Hematopoietic multipotent progenitor cell (in vitro differentiated cells): ENCODE measurements at regions not wholly inside any gene's neighbourhood (a gene's known extent, or its start where the extent isn't known, plus 50 kb on each side); places are given as distances from the start of the nearest gene placed in this dataset.

Source experiments
- DNase-seq, 3 donors: peaks; one replicate each; pipeline ENCODE4 v3.0.0-alpha.2; 2011 to 2015; ENCODE audit warnings: low read depth in 2 of 3, low spot score in 2 of 3

DNA sequence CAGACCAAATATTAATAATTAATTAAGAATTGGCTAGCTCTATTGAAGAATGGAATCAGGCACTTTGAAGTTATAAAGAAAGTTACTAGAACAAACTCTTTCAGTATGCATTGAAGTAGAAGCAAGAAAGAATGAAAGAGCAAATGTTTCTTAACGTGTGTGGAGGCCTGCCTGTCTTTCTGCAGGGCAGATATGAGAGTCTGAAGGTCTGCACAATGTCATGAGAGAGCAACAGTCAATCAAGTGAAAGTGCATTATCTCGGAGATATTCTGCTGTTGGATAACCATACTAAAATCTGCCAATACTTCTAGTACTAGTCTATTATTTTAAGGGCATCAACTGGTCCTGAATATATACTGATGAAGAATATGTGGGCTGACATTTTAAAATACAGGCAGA lies 1270.8 kb downstream of the ZPLD1 start:
- DNase-seq = no peak

DNA sequence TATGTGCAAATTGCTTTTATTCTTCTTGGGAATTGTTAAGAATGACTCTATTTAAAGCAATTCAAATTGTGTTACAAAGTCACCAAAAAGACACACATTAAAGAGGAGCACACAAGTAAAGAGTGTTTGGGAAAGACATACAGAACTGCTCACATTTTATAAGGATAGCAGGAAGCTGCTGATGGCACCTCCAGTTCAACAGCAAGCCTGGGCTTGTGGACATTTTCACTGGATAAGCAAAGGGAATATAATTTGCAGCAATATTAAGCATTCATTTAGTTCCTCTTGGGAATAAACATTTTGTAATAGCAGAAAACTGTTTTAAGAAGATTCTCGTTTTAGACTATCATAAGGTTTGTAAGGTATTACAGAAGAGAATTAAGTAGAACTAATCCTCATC lies 1271.9 kb downstream of the ZPLD1 start:
- DNase-seq = no peak

DNA sequence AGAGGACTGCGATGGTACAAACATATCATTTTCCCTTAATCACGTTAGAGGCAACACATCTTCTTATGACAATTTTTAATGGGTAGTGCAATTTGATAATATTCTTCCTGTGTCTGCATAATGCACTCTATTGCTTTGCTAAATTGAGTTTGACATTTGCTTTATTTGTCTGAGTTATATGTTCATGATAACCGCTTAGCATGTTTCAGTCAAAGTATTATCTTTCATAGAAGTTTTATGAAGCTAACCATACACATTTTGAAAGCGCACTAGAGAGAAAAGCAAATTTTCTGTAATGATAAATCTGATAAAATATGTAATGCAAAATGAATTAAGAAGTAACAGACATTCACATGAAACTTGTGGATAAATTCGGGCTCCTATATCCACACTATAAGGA lies 1276.9 kb downstream of the ZPLD1 start:
- DNase-seq = no peak

DNA sequence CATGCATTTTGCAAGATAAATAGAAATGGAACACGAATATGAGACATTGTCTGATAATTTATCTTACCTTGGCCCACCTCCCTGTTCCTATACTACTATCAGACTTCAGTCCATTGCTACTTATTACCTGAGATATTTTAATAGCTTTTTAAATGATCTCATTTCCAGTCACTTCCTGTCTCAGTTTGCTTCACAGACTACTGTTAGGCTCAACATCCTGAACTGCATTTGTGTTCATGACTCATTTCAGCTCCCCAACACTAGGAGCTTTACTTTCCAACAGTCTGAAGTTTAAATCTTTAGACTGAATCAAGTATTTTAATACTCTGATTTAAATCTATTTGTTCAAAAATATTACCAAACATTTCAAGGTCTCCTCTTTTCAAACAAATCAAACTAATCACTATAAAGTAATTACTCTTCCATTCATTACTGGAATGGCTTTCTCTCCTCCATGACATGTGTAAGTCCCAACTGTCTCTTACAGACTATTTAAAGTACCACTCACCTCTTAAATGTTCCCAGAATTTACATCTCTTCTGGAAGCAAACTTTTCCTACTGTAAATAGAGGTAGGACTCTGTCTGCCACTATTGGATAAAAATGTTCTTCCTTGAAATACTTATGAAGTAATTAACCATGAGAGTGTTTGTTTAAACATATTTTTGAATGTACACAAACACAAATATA lies 1277.6 kb downstream of the ZPLD1 start:
- DNase-seq = no peak

DNA sequence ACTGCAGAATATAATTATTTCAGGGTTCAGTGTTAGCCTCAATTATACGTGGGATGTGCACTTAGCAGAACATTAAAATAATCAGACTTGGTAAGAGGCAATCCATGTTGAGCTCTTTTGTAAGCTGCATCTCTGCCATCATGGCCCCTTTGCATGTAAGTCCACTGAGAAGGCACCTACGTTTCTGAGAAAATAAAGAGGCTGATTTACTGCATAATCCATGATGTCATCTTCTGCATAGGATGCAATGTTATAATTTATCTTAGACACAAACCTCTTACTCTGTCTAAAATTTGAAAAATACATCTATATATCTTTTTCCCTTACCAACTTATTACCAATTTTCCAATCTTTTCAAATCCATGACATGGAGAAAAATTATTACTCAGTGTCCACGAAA lies 1294.7 kb downstream of the ZPLD1 start:
- DNase-seq = no peak

DNA sequence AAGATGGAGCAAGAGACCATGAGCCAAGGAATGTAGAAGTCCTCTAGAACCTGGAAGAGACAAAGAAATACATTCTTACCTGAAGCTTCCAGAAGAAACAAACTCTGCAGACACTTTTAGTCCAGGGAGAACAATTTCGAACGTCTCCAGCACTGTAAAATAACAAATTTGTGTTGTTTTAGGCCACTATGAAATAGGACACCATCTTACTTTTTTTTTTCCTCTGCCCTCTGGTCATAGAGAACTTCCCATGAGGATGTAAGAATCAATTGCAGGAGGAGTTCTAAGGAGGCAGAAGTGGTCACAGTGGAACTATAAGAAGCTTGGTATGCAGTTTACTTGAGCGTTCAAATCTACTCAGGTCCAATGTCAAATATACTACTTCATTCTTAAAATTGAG lies 1295.9 kb downstream of the ZPLD1 start:
- no peak for DNase-seq

DNA sequence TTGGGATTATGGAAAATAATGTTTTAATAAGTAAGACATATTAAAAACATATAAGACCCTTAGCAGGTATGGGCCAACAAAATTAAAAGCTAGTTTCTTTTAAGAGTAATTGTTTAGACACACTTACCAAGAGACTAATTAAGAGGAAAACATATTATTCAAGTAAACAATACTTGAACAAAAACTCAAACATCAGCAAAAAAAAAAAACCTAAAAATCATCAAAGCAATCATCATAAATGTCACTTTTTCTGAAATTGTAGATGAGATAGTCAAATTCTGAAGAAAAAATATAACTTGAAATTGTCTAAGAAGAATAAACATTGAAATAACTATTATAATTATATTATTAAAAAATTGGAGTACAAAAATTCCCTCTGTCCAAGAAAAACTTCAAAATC lies 1318.2 kb downstream of the ZPLD1 start:
- DNase-seq = no peak

DNA sequence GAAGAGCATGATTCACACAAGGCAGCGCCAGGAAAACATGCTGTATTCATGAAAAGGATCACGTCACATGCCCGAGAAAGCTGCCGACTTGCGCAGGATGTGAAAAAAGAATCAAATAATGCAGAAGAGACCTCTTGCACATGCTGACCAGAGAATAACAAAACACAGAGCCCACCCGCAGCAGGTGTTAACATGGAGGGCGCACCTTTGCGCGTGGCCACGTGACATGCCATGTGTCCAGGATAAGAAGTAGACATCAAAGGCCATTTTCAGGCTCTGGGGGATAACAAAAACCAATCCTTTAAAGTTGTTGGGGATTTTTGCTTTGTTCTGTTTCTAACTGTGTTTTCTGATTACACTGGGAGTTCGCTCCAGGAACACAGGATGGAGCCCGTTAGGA lies 1332.8 kb downstream of the ZPLD1 start:
- no peak for DNase-seq

DNA sequence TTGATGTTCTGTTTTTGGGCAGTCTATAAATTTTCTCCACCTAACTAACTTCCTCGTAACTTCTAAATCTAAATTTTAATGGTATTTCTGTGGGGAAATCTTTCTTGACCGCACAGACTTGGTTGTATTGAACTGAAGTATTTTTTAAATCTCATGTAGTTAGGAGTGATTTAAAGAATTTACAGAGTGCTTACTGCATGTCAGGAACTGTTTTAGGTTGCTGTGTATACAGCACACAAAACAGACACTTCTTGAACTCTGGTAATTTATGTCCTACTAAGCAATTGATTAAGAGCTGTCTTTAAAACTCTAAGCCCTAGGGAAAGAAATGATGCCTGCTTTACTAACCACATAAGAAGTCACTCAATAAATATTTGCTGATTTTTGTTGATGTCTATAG lies 1350.2 kb downstream of the ZPLD1 start:
- DNase-seq = no peak

DNA sequence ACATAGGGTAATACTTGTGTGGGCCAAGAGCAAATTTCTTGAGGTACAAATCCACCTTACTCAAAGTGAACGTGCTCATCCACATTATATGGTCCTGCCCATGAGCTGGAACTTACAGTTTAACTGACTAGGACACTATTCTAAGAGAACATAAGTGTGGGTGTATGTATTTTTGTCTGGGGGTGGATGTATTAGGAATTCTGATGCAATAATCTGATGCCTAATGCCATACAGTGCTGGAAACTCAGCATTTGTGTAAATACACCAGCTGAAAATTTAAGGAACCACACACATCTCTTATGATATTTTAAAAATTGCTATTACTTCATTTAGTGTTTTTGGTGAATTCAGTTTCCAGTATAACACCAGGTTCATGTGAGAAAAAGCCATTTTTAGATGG lies 1350.7 kb downstream of the ZPLD1 start:
- no peak for DNase-seq

DNA sequence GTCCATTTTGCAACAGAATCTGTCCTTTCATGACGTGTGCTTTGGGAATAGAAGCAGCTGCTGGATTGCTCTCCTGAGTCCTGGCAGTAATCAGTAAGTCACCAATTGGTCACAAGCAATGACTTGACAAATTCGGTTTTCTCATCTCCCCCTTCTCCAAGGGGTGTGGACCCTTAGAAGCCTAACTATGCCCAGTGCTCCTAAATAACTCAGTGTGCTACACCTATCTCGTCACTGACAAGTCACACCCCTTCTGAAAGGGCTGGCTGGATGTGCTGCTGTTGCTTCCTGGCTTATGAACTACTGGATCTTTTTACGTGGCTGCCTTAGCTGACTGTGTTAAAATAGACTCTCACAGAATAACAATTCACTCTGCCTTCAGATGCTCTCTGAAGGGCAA lies 1351.5 kb downstream of the ZPLD1 start:
- DNase-seq = no peak

DNA sequence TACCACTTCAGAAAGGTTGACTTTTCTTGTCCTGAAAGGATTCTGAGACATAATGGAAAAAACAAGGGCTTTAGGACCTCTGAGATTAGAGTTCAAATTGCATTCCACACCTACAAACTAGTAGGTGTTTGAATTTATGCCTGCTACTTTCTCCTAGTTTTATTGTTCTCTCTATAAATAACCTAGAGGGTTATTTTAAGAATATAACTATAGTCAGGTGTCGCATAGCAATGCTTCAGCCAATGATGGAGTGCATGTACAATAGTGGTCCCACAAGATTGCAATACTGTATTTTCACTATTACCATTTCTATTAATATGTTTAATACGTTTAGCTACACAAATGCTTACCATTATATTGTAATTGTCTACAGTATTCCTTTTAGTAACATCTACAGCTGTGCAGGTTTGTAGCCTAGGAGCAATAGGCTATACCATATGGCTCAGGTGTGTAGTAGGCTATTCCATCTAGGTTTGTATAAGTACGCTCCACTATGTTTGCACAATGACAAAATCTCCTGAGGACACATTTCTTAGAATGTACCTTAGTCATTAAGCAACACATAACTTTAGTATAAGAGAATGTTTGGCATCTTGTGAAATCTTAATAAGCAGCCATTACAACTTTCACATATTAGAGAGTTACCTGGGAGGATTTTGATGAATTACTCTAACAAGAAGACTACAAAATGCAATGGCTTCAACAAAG lies 1352.5 kb downstream of the ZPLD1 start:
- DNase-seq = no peak

DNA sequence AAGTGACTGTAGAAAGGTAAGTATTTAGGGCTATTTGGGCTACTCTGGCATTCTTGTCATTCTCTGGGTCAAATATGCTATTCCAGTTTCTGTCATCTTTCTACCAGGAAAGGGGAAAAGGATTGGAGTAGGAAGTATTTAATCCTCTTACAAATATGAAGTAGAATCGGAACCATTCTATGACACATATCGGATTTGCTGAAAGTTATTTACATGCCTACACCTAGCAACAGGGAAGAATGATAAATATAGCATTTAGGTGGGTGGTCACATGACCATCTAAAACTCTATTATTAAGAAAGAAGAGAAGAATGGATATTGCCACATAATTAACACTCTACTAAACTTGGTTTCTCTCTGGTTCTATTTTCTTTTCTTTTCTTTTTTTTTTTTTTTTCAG lies 1353.1 kb downstream of the ZPLD1 start:
- no peak for DNase-seq

DNA sequence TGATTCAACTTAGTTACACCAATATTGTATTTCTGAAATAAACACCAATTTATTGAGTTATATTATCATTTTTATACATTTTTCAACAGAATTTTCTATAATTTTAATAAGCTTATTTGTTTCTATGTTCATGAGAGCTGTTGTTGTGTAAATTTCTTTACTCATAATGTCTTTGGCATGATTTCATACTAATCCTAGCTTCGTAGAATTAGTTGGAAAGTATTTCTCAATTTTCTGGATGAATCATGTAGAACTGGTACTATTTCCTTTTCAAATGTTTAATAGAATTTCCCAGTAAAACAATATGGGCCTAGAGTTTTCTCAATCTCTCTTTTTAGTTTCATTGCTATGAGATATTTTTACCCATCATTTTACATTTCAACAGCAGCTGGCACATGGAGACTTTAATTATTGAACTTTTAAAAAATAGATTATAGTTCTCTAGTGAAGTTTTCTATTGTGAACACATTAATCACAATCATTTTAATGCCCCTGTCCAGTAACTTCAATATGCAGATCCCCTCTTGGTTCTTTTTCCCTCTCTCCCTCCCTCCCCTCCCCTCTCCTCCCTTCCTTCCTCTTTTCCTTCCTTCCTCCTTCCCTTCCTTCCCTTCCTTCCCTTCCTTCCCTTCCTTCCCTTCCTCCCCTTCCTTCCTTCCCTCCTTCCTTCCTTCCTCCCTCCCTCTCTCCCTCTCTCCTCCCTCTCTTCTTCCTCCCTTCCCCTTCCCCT lies 1357.1 kb downstream of the ZPLD1 start:
- no peak for DNase-seq

DNA sequence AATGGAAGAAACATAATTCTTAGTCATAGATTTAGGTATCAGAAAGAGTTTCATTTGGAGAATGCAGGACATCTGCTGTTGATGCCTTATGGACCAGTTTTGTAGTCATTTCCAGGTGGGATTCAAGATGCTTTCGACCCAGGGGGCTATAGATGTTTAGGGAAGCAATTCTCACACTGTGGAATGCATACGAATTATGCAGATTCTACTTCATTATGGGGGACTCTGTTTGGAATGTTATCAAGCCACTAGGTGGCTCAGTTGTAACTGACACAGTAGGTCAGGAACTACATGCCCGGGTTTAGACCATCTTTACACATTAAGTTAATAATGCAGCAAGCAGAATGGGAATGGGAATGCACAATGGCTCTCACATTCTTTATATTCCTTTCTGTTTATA lies 1359.8 kb downstream of the ZPLD1 start:
- no peak for DNase-seq

DNA sequence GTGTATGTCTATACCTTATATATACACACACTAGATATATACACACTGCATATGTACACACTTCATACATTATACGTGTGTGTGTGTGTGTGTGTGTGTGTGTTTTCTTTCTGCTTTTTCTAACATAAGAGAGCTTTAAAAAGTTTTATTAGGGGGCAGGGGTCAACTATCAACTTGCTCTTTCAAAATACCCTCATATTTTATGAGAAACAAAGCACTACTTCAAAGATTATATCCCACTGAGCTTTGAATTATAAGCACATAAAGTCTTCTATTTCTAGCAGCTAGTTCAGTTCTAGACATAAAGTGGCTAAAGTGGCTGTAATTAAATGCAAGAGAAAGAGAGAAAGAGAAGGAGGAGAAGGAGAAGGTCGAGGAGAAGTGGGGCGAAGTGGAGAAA lies 1361.3 kb downstream of the ZPLD1 start:
- DNase-seq = no peak

DNA sequence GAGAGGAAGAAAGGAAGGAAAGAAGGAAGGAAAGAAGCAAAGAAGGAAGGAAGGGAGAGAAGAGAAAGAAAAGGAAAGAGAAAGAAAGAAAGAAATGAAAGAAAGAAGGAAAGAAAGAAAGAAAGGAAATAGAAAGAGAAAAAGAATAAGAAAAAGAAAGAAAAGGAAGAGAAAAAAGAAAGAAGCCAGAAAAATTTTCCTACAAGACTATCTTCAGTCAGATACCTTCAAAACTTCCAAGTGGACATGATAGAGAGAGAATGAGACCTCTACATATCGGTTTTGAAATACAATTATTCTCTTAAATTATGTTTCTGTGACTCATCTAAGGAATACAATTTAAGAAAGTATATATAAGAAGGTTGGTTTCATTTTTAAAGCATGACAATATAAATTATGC lies 1369.0 kb downstream of the ZPLD1 start:
- DNase-seq = no peak

DNA sequence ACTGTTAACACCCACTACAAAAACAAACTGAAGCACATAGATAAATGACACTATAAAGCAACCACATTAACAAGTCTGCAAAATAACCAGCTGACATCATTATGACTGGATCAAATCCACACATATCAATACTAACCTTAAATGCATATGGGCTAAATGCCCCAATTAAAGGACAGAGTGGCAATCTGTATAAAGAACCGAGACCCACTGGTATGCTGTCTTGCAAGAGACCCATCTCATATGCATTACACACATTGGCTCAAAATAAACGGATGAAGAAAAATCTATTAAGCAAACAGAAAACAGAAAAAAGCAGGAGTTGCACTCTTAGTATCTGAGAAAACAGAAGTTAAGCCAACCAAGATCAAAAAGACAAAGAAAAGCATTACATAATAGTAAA lies 1375.4 kb downstream of the ZPLD1 start:
- no peak for DNase-seq

DNA sequence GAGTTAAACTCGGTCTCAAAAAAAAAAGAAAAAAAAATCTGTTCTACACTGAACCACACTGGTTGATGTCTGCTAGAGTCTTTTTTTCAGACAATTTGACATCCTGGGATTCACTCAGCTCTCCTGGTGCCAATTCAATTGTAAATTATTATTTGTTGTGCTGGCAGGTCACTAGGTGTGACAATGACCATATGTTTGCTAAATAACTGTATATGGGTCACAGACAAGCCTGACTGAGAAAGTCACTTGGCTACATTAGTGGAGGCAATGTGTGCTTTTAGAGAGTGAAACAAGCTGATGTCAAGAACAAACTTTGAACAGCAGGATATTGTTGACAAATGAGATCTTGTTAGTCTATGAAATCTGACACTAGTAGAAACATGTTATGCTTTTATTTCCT lies 1379.1 kb downstream of the ZPLD1 start:
- no peak for DNase-seq

DNA sequence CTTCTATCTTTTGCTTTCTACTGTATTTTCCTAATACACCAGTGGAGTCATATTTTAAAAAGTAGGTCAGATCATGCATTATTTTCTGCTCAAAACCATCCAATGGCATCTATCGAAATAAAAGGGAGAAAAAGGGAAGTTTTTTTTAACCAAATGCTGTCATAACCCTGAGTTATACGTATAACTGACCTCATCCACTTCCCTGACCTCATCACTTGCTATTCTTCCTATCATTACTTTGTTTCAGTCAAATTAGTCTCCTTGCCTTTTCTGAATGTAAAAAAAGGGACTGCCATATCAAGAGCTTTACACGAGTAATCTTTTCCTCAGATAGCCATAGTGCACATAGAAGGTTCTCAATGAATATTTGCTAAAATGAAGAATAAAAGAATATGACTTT lies 1383.6 kb downstream of the ZPLD1 start:
- DNase-seq = no peak

DNA sequence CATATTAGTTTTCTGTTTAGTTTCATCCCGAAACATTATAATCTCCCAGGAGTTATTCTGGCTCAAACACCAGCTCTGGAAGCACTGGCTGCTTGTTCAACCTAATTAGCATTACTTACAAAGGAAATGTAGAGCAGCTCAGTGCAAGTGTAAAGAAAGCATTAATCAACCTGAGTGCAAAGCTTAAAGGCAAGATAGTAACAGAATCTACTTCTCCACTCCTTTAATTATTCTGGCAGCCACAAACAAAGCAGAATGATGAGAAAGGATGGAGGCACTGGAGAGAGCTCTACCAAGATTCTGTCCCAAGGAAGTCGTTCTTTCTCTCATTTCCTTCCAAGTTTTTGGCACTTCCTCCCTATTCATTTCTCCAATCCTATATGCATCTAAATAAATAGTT lies 1384.0 kb downstream of the ZPLD1 start:
- no peak for DNase-seq

DNA sequence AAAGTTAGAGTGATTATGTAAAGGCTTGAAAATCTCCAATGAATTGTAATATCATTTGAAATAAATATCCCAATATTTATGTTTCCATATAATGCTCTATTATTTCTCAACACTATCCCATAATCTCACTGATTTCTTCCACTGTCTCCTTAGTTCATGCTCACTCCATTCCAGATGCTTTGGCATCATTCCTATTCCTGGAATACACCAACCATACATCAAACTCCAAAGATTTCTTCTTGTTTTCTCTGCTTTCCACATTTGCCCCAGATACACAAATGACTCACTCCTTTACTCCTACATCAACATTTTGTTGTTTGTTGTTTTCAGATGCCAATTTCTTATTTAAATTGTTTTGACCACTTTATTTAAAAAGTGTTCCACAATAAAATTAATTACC lies 1390.8 kb downstream of the ZPLD1 start:
- no peak for DNase-seq
